NCI-H2107 (cell line): ENCODE measurements at regions not wholly inside any gene's neighbourhood (a gene's known extent, or its start where the extent isn't known, plus 50 kb on each side); places are given as distances from the start of the nearest gene placed in this dataset.

Source experiments
- DNase-seq: peaks from one replicate; lab custom pipeline; 2025; lab: John Stamatoyannopoulos, UW

DNA sequence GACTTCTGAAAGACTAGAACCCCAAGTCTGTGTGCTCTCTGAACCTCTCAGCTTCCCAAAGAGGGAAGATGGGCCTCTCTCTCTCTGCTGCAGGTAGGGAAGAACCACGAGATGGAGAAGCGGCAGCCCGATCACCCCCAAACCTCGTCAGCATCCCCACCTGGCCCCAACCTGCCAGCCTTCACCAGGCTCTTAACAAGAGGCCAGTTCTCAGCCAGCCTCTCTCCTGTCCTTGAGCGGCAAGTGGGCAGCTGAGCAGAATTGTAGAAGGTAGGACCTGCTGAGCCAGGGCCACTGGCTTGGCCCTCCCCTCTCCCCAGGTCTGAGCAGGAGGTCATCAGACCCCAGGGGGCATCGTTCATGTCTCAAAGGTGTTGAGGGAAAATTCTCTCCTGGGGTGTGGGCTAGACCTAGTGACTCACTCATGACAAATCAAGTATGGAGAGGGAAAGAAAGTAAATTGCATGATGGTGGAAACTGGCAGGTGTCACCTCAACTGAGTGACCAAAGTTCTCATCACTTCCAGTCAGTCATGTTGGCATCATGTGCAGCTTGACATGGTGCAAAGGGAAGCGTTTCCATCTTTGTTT, 92.0 kb upstream of the GPR26 start:
- no peak for DNase-seq

DNA sequence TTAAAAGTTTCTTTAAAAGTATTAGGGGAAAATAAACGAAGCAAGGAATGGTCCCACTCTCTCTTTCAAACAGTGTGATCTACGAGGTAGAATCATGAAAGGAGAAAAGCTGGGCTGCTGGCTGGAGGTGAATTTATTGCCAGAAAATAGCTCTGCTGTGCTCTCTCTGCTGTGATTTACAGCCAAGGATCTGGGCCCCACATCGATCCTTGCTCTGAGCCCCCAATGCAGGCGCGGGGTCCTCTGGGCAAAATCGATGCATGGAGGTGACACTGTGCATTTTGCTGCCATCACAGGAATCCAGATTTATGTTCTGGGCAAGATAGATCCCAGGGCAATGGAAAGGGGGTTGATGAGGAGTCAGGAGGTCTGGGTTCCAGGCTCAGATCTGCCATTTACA, 91.0 kb upstream of the GPR26 start:
- DNase-seq = no peak

DNA sequence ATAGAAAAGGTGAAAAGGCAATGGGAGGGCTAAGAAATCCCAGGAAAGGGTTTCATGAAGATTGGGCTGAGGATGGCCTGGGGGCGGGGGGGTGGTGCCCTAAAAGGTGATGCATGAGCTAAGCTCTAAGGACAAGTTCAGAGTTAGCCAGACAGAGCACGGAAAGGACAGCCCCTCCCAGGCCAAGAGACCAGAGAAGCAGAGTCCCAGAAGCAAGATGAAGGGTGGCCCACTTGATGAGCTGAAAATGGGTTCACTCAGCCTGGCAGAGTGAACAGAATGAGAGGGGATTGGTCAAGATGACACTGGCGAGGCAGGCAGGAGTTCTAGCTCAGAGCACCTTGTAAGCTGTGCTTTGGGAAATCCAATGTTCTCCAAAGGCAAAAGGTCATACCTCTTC, 89.4 kb upstream of the GPR26 start:
- DNase-seq = no peak

DNA sequence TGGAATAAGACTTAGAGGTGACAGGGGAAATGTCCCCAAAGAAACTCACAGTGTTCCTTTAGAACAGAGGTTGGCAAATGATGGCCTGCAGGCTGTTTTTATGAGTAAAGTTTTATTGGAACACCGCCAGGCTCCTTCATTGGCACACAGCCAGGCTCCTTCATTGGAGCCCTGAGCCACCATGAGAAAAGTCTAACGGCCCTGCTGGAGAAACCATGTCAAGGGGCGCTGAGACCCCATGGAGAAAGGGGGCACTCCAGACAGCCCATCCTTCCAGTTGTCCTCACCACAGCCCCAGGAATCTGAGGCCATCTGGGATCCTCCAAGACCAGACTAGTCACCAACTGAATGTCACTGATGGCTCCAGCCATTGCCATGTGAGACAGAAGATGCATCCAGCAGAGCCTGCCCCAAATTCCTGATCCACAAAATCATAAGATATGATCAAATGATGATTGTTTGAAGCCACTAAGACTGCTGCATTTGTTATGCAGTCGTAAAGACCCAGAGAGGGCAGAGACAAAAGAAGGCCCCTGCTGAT, 88.2 kb upstream of the GPR26 start:
- DNase-seq = no peak

DNA sequence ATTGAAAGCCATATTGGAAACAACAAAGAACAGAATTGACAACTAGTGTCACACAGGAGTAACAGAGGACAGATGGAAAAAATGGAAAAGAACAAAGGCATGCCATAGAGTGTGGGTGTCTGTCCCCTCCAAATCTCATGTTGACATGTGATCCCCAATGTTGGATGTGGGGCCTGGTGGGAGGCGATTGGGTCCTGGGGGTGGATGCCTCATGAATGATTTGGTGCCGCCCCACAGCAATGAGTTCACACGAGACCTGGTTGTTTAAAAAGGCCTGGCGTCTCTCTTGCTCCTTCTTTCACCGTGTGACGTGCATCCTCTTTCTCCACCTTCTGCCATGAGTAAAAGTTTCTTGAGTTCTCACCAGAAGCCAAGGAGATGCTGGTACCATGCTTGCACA, 87.4 kb upstream of the GPR26 start:
- no peak for DNase-seq

DNA sequence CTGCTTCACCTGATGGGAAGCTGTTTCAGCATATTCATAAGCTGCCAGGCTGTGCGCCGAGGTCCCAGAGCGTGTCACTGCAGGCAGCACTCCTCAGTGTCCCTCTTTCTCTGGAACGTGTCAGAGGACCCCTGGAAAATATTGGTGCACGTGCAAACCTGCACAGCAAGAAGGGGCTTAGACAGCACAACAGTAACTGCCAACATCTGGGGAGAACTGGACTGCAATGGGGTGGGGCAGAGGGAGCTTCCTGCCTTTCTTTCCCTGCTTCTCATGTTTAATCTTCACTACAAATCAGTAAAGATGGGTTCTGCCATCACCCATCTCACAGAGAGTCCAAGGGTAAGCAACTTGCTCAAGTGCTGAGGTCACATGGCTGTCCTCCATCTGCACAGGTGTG, 86.5 kb upstream of the GPR26 start:
- no peak for DNase-seq

DNA sequence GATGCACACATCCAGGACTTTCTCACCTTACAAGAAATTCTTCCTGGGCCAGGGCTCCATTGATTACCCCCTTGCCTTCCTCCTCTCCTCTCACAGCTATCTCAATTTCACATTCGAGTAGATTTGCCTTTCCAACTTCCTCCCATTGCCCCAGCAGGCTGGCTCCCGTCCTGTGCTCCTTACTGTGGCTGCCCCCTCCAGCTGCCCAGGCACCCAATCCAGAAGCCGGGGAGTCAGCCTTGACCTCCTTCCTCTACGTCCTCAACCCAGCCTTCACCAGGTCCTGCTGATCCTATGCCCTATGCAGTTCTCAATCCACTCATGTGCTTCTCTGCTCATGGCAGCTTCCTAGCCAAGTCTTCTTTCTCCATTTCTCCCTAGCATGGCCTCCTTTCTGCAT, 85.7 kb upstream of the GPR26 start:
- no peak for DNase-seq

DNA sequence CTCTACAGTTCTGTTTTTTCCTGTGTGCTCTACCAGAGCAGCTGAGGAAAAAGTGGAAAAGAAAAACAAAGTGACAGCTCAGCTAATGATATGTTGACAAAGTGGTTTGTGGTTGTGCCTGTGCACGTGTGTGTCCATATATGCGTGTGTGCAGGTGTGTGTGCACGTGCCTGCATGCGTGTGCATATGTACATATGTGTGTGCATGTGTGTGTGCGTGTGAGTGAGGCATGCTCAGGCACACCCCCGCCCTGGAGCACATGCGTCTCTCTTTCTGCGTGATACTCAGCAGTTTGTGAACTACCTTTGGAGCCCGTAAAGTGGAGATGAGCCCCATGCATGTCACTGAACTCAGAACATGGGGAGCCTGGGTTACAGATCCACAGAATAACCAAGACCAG, 84.5 kb upstream of the GPR26 start:
- DNase-seq = no peak

DNA sequence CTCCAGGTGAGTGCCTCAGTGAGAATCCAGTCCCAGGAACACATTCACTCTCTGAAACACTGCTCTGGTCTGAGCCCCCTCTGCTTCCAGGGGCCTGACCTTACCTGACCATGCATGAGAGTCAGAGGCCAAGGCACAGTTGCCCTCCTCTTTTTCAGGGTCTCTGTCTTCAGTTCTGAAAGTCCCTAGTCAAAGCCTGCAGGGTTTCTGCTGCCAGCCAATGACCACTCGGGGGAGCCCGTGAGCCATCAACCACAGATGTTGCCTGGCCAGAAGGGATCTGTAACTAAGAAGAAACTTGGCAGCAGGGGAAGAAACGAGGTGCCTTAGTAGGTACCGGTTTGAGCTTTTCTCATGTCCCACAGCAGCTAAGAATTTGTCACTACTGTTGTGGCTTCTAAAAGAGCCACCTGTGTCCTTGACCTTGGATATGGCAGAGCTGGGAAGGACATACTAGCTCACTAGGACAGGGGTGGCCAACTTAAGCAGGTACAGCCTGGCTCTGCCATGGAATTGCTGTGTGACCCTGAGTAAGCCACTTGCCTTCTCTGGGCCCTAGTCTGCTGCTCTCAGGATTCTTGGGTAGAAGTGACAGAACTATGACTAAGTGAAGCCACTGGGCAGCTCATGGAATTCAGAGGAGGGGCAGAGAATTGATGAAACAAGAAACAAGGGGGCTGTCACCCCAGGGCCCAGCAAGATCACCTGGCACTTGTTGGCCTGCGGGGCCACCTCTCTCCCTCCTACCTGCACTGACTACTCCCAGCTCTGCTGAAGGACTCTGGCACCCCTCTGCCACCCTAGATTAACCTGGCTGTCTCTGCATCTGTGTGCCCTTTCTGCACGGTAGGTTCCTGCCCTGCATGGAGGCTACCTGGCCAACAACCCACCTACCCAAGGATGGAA, 83.8 kb upstream of the GPR26 start:
- DNase-seq = peak; percentile 6

DNA sequence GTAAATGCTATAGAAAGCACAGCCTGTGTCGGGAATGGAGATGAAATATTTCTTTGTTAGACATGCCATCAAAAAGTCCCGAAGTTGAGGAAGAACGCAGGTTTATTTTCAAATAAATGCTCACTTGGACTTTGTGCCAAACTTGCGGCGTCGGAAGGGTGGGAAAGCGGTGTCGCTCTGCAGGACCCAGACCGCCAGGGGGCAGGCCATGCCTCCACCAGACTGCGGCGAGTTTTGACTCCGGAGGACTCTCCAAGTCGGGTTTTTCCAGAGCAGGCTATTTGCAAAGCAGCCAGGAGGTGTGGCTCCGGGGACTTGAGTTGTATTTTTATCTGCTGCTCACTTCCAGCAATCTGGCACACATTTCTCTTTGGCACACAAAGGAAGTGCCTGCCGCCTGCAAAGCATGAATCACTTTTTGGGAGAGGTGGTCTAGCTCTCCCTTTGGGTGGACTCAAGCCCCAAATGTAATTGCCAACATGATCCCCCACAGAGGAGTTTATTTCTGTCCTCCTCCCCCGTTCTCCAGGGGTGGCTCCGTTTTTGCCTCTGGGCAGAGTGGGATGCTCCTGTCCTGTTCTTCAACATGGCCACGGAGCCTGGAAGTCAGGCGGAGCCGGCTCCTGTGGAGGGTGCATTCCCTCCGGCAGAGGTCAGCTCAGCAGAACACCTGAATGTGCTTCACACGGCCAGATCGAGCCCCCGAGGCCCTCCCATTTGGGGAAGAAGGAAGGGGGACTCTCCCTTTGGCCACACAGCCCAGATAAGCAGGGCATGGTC, 82.3 kb upstream of the GPR26 start:
- DNase-seq = peak; percentile 58

DNA sequence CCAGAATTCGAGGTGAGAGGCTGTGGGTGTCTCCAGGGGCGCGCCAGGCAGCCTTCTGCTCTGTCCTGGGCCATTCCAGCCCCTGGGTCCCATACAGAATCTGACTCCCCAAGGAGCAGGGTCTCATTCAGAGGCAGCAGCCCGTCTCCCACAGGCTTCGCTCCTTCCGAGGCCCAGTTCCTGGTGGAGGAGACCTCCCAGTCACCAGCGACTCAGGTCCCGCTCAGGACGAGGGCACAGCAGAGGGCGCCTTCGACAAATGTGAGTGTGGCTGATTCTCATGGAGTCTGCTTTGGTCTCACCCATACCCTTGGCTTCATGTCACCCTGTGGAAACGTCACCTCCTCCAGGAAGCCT, 81.8 kb upstream of the GPR26 start:
- no peak for DNase-seq

DNA sequence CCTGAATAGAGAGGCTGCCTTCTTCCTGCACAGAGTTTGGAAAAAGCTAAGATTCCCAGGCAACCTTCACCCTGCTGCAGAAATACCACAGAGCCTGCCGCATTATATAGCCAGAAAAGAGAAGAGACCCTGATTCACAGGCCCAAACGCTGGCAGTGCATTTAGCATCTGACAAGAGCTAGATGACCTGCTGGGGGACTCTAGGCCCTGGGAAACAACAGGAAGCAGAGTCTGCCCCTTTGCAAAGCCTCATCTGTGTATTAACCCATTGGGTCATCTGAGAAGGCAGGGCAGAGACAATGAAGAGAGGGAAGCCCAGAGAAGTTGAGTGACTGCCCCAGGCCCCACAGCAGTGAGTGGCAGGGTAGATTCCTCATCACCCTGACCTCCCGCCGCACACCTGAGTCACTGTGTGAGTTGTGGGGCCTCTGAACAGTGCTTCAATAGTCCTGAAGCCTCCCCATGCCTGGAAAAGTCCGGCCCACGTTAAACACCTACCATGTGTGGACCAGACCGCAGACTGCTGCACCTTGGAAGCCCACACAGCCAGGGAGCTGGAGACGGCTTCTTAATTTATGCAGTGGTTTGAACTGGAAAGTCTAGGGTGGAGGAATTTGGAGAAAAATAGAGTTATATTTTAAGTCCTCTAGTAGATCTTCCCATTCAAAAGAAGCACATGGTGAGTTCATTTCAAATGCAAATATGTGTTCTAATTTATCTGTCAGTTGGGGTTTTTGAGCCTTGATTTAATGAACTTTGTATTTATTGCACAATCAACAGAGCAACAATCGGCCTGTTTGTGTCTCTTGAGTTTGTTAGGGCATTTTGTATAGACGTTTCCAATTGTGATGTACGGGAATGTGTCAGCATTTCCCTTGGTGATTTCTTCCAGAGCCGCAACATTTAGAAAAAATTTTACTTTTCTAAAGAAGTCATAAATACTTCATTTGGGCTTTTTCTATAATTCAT, 80.4 kb upstream of the GPR26 start:
- DNase-seq = no peak

DNA sequence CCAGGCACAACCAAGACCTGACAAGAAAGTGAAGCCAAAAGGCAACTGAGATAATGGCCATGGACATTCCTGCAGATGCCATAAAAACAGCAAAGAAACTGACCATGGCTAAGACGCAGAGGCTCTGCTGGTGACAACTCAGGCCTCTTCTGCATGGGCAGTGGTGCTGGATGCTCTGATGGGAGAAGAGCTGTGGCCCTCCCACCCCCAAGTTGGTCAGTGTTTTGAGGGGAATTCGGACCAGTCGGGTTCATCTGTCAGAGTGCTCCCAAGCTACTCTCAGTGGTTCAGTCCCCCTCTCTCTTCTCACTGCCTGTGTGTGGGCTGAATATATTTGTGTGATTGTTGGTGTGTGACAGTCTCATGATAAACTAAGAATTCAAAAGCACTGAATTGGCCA, 79.0 kb upstream of the GPR26 start:
- no peak for DNase-seq

DNA sequence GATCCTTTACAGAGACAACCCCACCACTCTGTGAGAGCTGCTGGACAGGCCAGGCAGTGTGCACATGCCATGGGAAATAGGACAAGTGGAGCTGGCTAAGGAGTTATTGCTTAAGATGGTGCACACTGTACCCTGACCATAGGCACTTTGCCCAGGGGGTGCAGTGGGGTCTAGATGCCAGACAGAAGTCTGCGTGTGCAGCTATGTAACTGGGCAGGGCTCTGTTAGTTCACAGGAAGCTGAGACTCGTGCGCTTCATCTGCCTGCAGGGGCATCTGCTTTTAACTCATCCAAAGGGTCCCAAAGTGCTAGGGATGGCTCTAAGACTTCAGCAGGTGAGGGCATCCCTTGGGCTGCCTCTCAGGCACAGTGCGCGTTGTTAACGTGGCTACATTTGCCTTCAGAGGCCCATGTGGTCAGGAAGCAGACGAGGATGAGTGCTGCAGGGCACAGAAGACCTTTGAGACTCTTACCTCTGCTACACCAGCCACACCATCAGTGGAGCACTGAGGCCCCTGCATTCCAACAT, 77.7 kb upstream of the GPR26 start:
- DNase-seq = no peak

DNA sequence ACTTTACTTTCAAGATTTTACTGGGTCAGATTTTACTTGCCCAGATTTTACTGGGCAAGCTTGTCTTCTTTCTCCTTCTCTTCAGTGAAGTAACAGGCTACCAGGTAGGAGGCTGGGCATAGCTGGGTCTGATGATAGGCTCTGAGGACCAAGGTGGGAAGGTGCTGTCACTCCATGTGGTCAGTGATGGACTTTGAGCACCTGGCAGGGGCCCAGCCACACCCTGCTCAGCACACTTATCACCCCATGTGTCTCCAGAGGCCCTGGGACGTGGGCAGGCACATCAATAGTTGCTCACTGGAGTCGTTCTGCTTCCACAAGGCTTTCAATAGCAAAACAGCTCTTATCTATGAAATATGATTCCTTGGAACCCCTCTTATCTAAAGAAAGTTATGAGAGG, 70.5 kb upstream of the GPR26 start:
- no peak for DNase-seq

DNA sequence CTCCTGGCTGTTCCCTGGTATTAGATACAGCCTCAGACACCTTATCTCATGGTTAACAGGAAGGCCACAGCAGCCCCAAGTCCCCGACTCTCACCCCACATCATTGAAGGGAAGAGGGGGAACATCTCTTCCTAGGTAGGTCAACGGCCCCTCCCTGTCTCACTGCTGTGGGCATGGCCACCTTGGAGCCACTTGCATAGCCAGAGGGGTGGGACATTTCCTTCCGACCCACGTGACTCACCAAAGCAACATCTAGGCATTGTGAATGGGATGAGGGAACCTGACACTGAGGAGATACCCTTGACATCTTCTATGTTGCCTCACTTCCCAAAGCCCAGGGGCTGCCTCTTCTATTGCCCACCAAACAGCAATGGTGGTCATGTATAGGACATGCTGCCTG, 68.5 kb upstream of the GPR26 start:
- DNase-seq = no peak

DNA sequence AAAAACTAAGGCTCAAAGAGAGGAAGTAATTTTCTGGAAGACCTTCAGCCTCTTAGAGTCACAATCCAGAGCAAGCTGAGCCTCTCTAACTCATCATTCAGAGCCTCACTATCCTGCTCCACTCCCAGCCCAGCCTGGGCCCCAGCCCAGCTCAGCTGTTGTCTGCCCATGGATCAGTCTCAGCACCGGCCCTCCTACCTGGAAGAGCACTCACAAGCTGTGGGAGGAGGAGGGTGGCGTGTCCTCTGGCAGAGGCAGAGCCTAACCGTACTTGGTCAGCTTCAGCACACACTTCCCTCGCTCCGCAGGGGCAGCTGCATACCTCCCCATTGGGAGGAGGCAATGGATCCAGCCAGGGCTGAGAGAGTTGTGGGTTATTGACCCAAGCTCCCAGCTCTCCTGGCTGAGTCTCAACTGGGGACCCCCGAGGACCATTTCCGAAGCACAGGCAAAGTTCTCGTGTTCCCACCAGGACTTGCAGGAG, 66.7 kb upstream of the GPR26 start:
- no peak for DNase-seq

DNA sequence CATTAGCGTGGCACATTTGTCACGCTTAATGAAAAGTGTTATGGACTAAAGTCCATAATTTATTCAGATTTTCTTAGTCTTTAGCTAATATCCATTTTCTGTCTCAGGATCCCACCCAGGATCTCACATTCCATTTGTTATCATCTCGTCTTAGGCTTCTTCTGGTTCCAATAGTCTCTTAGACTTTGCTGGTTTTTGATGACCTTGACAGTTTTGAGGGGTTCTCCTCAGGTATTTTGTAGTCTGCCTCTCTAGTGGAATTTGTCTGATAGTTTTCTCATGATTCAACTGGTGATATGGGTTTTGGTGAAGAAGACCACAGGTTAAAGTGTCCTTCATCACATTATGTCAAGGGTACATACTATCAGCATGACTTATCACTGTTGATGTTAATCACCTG, 66.0 kb upstream of the GPR26 start:
- DNase-seq = no peak

DNA sequence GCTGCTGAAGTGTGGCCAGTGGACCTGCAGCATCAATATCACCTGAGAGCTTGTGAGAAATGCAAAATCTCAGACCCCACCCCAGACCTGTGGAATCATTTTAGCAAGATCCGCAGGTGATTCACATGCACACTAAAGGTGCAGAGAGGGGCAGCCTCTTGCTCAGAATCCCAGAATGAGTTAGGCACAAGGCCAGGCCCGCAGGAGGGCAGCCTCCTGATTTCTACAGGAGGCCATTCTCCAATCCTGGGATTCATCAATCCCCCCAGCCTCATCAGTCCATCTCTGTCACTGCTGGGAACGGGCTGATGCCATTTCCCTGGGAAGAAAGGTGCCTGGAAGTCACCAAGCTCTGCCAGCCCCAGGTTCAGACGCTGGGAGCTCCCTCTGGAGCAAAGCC, 63.0 kb upstream of the GPR26 start:
- no peak for DNase-seq

DNA sequence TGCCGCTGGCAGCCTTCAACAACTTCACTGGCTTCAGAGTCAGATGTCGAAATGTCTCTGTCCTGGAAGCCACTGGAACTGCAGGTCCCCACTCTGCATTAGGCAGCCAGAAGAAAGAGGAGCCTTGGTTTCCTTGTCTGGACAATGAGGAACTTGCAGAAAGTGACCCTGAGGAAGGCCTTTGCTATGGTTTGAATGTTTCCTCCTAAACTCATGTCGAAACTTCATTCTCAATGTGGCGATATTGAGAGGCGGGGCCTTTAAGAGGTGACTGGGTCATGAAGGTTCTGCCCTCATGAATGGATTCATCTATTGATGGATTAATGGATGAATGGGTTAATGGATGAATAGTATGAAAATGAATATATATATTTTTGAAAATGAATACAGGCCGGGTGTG, 61.6 kb upstream of the GPR26 start:
- DNase-seq = no peak

DNA sequence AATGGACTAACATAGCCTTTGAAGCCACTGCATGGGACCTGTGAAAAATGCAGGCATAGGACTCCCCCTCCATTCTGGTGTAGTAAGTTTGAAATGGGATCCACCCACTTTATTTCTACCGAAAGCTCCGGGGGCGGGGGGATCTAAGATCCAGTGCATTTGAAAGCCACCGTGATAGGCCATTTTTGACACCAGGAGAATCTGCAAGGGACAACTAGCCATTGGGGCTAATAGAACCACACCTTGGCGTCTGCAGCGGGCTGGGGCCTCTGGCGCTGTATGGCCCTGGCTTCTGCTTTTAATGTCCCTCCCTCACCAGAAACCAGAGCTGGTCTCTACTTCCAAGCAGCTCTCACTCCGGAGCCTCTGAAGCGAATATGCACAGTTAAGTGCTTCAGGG, 60.1 kb upstream of the GPR26 start:
- no peak for DNase-seq
